Neural crest cell (in vitro differentiated cells): ENCODE measurements at regions not wholly inside any gene's neighbourhood (a gene's known extent, or its start where the extent isn't known, plus 50 kb on each side); places are given as distances from the start of the nearest gene placed in this dataset.

Source experiments
- DNase-seq: peaks from one replicate; pipeline ENCODE4 v3.0.0; 2021; ENCODE audit warnings: low read depth, mixed read lengths, low spot score
- H3K27ac Mint-ChIP-seq: one replicate; pipeline ENCODE4 v1.8.0; 2021; ENCODE audit warnings: mild to moderate bottlenecking, mixed read lengths; ENCODE audit not compliant: unreplicated experiment
- H3K27me3 Mint-ChIP-seq: 2 replicates; pipeline ENCODE4 v1.8.0; 2021; ENCODE audit warnings: low read depth, mild to moderate bottlenecking, mixed read lengths
- H3K36me3 Mint-ChIP-seq: 2 replicates; pipeline ENCODE4 v1.8.0; 2021; ENCODE audit warnings: low read depth, mild to moderate bottlenecking, mixed read lengths
- H3K4me1 Mint-ChIP-seq: 2 replicates; pipeline ENCODE4 v1.8.0; 2021; ENCODE audit warnings: mixed read lengths
- H3K4me3 Mint-ChIP-seq: one replicate; pipeline ENCODE4 v1.8.0; 2021; ENCODE audit warnings: mild to moderate bottlenecking, mixed read lengths
- H3K9me3 Mint-ChIP-seq: 2 replicates; pipeline ENCODE4 v1.8.0; 2021; ENCODE audit warnings: mixed read lengths
- TF ChIP-seq, protein P1 (sequence below): fragments of 200-600 bp; sonication (generic); conservative IDR thresholded peaks from 2 replicates; pipeline ENCODE4 v1.5.0; 2021; ENCODE audit warnings: antibody characterized with exemption, mild to moderate bottlenecking

DNA sequence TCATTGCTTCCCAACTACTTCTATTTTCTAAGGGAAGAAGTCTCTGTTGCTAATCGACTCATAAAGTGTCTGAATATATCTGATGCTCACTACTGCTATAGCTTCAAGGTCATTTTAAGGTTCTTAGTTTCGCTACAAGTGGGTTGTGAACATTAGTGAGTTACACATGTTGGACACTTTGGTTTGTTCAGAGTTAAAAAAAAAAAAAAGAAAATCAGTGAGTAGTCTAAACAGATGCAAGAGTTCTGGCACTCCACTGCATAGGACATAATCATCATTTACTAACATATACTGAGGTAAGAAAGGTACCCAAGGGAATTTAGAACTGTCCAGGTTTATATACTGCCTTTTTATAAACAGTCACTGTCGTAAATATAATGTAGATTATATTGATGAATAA, 108.8 kb downstream of the KLF12 start:
- no peak overlapping the region for H3K27ac Mint-ChIP-seq
- TF ChIP-seq, protein P1, sequence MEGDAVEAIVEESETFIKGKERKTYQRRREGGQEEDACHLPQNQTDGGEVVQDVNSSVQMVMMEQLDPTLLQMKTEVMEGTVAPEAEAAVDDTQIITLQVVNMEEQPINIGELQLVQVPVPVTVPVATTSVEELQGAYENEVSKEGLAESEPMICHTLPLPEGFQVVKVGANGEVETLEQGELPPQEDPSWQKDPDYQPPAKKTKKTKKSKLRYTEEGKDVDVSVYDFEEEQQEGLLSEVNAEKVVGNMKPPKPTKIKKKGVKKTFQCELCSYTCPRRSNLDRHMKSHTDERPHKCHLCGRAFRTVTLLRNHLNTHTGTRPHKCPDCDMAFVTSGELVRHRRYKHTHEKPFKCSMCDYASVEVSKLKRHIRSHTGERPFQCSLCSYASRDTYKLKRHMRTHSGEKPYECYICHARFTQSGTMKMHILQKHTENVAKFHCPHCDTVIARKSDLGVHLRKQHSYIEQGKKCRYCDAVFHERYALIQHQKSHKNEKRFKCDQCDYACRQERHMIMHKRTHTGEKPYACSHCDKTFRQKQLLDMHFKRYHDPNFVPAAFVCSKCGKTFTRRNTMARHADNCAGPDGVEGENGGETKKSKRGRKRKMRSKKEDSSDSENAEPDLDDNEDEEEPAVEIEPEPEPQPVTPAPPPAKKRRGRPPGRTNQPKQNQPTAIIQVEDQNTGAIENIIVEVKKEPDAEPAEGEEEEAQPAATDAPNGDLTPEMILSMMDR, result no peak
- no peak for DNase-seq
- no peaks in the 10 kb centered on the region for H3K9me3 Mint-ChIP-seq
- peaks cover 14% of the 10 kb centered on the region for H3K36me3 Mint-ChIP-seq
- H3K4me1 Mint-ChIP-seq, result peaks cover 15% of the 10 kb centered on the region
- no peak overlapping the region for H3K4me3 Mint-ChIP-seq
- H3K27me3 Mint-ChIP-seq, result no peaks in the 10 kb centered on the region

DNA sequence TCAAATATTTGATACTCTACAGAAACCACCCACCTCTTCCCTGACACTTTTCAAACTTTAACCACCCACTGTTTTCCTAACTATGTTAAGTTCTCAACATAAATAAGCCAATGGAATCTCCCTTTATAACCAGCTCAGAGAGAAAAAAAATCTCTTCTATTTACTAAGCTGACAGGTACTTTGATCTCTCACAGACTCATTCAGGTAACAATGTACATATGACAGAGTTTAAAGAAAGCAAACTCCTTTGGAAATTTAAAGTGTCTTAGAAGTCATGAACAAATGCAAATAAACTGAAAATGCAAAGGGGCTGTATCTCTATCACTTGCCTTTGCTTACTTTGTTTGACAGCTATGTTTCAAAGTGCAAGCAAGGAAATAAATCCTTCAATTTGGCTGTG, 109.3 kb downstream of the KLF12 start:
- peaks cover 15% of the 10 kb centered on the region for H3K4me1 Mint-ChIP-seq
- H3K4me3 Mint-ChIP-seq, result no peak overlapping the region
- no peaks in the 10 kb centered on the region for H3K27me3 Mint-ChIP-seq
- H3K27ac Mint-ChIP-seq, result no peak overlapping the region
- H3K36me3 Mint-ChIP-seq, result peaks cover 17% of the 10 kb centered on the region
- peaks cover 3% of the 10 kb centered on the region for H3K9me3 Mint-ChIP-seq
- no peak for DNase-seq
- TF ChIP-seq, protein P1, result no peak

DNA sequence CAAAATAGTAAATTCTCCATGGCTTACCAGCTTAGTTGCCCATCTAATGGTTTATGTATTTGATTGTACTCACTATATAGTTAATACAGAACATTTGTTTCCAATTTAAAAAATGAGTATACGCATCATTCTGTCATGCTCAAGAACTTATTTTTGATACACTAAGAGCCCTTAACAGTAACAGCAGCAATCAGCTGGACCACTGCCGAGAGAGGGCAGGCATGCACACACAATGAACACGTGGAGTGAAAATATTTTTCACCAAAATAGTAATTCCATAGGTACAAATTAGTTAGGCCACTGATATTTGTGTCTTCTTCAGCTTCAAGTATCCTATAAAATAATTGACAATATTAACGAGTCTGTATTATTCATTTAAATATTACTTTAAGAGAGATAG, 109.9 kb downstream of the KLF12 start:
- Mint-ChIP-seq H3K4me3 (no peak overlapping the region), H3K9me3 (peaks cover 3% of the 10 kb centered on the region), H3K27ac (no peak overlapping the region), H3K27me3 (no peaks in the 10 kb centered on the region), H3K36me3 (peaks cover 17% of the 10 kb centered on the region), H3K4me1 (peaks cover 15% of the 10 kb centered on the region)
- TF ChIP-seq, protein P1, result no peak
- DNase-seq, result no peak

DNA sequence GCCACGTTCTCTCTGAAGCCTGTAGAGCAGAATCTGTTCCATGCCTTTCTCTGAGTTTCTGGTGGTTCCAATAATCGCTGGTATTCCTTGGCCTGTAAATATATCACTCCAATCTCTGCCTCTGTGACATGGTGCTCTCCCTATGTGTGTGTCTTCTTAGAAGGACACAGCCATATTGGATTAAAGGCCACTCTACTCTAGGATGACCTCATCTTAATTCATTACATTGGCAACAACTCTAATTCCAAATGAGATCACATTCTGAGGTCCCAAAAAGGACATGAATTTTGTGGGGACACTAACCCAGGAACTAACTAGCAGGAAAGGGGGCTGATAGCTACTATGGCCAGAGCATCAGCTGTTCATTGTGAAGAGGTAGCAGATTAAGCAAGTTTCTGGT, 110.7 kb downstream of the KLF12 start:
- no peak overlapping the region for H3K4me3 Mint-ChIP-seq
- H3K9me3 Mint-ChIP-seq, result peaks cover 3% of the 10 kb centered on the region
- peaks cover 15% of the 10 kb centered on the region for H3K4me1 Mint-ChIP-seq
- H3K27me3 Mint-ChIP-seq, result no peaks in the 10 kb centered on the region
- no peak for DNase-seq
- no peak overlapping the region for H3K27ac Mint-ChIP-seq
- peaks cover 17% of the 10 kb centered on the region for H3K36me3 Mint-ChIP-seq
- TF ChIP-seq, protein P1, result no peak

DNA sequence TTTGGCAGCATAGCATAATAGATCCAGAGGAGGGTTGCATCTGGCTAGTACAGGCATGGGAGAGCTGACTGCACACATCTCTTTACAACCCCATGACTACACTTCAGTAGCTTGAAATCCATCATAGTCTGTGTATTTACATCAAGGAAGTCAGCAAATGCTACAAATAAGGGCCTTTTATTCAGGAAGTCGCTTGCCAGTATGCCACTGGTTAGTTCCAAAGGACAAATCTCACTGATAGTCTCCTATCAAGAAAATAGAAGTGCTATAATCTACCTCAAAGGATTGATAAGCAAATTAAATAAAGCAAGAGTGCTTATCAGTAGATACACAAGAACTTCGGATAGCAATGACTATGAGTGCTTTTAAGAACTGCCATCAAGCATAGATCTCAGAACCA, 112.7 kb downstream of the KLF12 start:
- DNase-seq, result no peak
- no peaks in the 10 kb centered on the region for H3K27me3 Mint-ChIP-seq
- TF ChIP-seq, protein P1, result no peak
- H3K4me3 Mint-ChIP-seq, result no peak overlapping the region
- H3K36me3 Mint-ChIP-seq, result peaks cover 17% of the 10 kb centered on the region
- H3K4me1 Mint-ChIP-seq, result no peaks in the 10 kb centered on the region
- H3K27ac Mint-ChIP-seq, result no peak overlapping the region
- peaks cover 3% of the 10 kb centered on the region for H3K9me3 Mint-ChIP-seq

DNA sequence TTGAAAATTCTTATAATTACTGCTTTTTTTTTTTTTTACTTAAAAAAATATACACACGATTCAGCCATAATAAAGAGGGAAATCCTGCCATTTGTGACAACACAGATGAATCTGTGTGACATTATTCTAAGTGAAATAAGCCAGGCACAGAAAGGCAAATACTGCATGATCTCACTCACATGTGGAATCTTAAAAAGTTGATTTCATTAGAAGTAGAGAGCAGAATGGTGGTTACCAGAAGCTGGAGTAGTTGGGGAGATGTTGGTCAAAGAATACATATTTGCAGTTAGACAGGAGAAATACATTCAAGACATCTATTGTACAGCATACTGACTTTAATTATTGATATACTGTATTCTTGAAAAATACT, 116.2 kb downstream of the KLF12 start:
- no peak for DNase-seq
- TF ChIP-seq, protein P1, result no peak
- Mint-ChIP-seq H3K27me3 (no peaks in the 10 kb centered on the region), H3K36me3 (peaks cover 13% of the 10 kb centered on the region), H3K9me3 (peaks cover 3% of the 10 kb centered on the region), H3K4me1 (no peaks in the 10 kb centered on the region), H3K4me3 (no peak overlapping the region), H3K27ac (no peak overlapping the region)
